Calu3 (cell line): ENCODE measurements at regions not wholly inside any gene's neighbourhood (a gene's known extent, or its start where the extent isn't known, plus 50 kb on each side); places are given as distances from the start of the nearest gene placed in this dataset.

Experiments
- BruUV-seq: library from RNA; stranded (reverse); fragments of 400-500 nt; replicated peaks from 2 replicates; lab custom pipeline; 2021; lab: Mats Ljungman, UMichigan
- CTCF ChIA-PET: fragments of 300-600 bp; sonication (Branson Sonifier 250); formaldehyde crosslinking; loops from one replicate; lab custom pipeline; 2022; ENCODE audit warnings: antibody characterized with exemption; lab: Charles Lee
- DNase-seq: peaks from one replicate; pipeline ENCODE4 v3.0.0; 2022
- H3K27ac Mint-ChIP-seq: one replicate; pipeline ENCODE4 v1.8.0; 2022; ENCODE audit warnings: mixed read lengths; ENCODE audit not compliant: unreplicated experiment
- H3K27me3 Mint-ChIP-seq: one replicate; pipeline ENCODE4 v1.8.0; 2022; ENCODE audit warnings: mixed read lengths; ENCODE audit not compliant: unreplicated experiment
- H3K36me3 Mint-ChIP-seq: one replicate; pipeline ENCODE4 v1.8.0; 2022; ENCODE audit warnings: mild to moderate bottlenecking, moderate library complexity, mixed read lengths; ENCODE audit not compliant: insufficient read depth, unreplicated experiment
- H3K4me1 Mint-ChIP-seq: one replicate; pipeline ENCODE4 v1.8.0; 2022; ENCODE audit warnings: mild to moderate bottlenecking, low read depth, mixed read lengths; ENCODE audit not compliant: unreplicated experiment
- H3K4me3 Mint-ChIP-seq: one replicate; pipeline ENCODE4 v1.8.0; 2022; ENCODE audit warnings: mild to moderate bottlenecking, low read depth, moderate library complexity, mixed read lengths; ENCODE audit not compliant: unreplicated experiment
- H3K9me3 Mint-ChIP-seq: one replicate; pipeline ENCODE4 v1.8.0; 2022; ENCODE audit warnings: low read depth, mixed read lengths; ENCODE audit not compliant: unreplicated experiment
- intact Hi-C: fragments of 100-400 bp; cut with micrococcal nuclease; formaldehyde crosslinking; loops from one replicate; pipeline ENCODE4 v1.10.0; 2022; ENCODE audit not compliant: unreplicated experiment
- TF ChIP-seq, protein P1 (sequence below): fragments of 200-600 bp; IDR thresholded peaks from one replicate; pipeline ENCODE4 v1.8.0; 2022; ENCODE audit warnings: antibody characterized with exemption; ENCODE audit not compliant: unreplicated experiment

DNA sequence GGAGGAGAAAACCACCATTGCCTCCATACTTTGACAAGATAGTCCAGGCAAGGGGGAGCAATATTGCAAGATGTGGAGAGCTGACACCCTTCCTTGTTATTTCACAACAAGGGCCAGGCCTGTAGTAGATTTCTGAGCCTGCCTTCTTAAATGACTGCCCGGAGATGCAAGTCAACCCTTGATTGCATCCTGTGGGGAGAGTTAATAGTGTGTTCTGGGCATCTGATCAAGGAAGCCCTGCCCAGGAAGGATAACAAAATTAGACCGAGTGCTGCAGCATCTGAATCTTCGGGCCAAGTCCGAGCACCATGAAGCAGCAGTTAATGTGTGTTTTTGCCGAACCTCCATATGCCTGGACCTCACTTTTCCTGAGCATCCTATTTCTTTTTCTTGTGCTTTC, 382.3 kb downstream of the PRDM2 start:
- H3K9me3 Mint-ChIP-seq = peaks cover 5% of the 10 kb centered on the region
- CTCF ChIA-PET = no interaction called here
- no peak overlapping the region for H3K4me3 Mint-ChIP-seq
- intact Hi-C loops = no loop called here
- no peaks in the 10 kb centered on the region for H3K36me3 Mint-ChIP-seq
- no peaks in the 10 kb centered on the region for H3K27me3 Mint-ChIP-seq
- TF ChIP-seq, protein P1, sequence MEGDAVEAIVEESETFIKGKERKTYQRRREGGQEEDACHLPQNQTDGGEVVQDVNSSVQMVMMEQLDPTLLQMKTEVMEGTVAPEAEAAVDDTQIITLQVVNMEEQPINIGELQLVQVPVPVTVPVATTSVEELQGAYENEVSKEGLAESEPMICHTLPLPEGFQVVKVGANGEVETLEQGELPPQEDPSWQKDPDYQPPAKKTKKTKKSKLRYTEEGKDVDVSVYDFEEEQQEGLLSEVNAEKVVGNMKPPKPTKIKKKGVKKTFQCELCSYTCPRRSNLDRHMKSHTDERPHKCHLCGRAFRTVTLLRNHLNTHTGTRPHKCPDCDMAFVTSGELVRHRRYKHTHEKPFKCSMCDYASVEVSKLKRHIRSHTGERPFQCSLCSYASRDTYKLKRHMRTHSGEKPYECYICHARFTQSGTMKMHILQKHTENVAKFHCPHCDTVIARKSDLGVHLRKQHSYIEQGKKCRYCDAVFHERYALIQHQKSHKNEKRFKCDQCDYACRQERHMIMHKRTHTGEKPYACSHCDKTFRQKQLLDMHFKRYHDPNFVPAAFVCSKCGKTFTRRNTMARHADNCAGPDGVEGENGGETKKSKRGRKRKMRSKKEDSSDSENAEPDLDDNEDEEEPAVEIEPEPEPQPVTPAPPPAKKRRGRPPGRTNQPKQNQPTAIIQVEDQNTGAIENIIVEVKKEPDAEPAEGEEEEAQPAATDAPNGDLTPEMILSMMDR = no peak
- no peaks in the 10 kb centered on the region for H3K4me1 Mint-ChIP-seq
- no peak overlapping the region for H3K27ac Mint-ChIP-seq
- DNase-seq = no peak
- no TSS peak for BruUV-seq

DNA sequence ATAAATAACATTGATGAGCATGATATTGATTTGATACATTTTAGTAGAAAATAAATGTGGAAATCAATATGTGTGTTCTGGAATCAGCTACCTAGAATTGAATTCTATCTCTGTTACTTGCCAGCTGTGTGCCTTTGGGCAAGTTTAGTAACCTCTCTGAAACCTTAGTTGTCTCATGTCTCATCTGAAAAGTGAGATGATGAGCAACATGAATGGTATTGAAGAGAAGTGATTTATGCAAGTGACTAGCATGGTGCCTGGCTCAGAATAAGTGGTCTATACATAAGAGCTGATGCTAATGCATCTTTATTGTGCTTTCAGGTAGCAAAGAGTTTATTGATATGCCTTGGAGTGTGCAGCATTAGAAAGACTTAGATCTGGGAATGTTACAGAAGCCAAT, 383.3 kb downstream of the PRDM2 start:
- CTCF ChIA-PET = no interaction called here
- Mint-ChIP-seq H3K4me1 (no peaks in the 10 kb centered on the region), H3K27me3 (no peaks in the 10 kb centered on the region), H3K9me3 (peaks cover 3% of the 10 kb centered on the region), H3K27ac (no peak overlapping the region), H3K36me3 (no peaks in the 10 kb centered on the region), H3K4me3 (no peak overlapping the region)
- no peak for DNase-seq
- TF ChIP-seq, protein P1 = no peak
- BruUV-seq = no TSS peak
- intact Hi-C loops = no loop called here

DNA sequence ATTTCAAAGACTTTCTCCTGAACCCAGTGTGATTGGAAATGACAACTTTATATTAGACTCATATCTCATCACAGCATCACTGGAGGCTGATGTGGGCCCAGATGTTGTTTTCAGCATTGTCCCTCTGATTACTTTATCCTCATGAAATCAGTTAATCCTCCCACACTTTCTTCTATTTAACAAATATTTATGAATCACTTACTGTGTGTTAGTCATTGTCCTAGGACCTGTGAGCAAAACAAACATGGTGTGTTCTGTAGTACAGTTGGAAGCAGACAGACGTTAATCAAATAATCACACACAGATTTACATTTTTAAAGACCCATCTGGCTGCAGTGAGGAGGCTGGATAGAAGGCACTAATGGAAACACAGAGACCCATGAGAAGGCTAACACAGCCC, 383.7 kb downstream of the PRDM2 start:
- TF ChIP-seq, protein P1 = no peak
- CTCF ChIA-PET = no interaction called here
- intact Hi-C loops = no loop called here
- Mint-ChIP-seq H3K27me3 (no peaks in the 10 kb centered on the region), H3K36me3 (no peaks in the 10 kb centered on the region), H3K4me1 (no peaks in the 10 kb centered on the region), H3K27ac (no peak overlapping the region), H3K4me3 (no peak overlapping the region), H3K9me3 (peaks cover 3% of the 10 kb centered on the region)
- DNase-seq = no peak
- no TSS peak for BruUV-seq

DNA sequence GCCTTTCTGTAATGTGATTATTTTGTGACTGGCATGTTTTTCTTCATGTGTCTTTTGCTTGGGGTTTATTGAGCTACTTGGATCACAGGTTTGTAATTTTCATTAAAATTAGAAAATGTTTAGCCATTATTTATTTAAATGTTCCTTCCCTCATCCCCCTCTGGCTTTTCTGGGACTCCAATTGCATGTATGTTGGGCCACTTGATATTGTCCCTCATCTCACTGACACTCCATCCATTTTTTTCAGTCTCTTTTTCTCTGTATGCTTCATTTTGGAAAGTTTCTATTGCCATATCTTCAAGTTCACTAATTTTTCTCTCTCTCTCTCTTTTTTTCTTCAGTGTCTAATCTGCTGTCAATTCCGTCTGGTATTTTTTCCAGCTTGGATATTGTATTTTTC, 390.1 kb downstream of the PRDM2 start:
- Mint-ChIP-seq H3K4me1 (no peaks in the 10 kb centered on the region), H3K36me3 (no peaks in the 10 kb centered on the region), H3K27me3 (no peaks in the 10 kb centered on the region), H3K27ac (no peak overlapping the region), H3K9me3 (peaks cover 14% of the 10 kb centered on the region), H3K4me3 (no peak overlapping the region)
- intact Hi-C loops = no loop called here
- CTCF ChIA-PET = interaction anchor here (0.7 kb wide), 1 partner anchor 132 kb away, joined by 3 read pairs; no protein-coding TSS in a partner anchor
- TF ChIP-seq, protein P1 = no peak
- no peak for DNase-seq
- BruUV-seq = no TSS peak
